GM19397 (cell line): ENCODE measurements at regions not wholly inside any gene's neighbourhood (a gene's known extent, or its start where the extent isn't known, plus 50 kb on each side); places are given as distances from the start of the nearest gene placed in this dataset.

Source experiments
- ATAC-seq: cut with Tn5 transposase; IDR thresholded peaks from one replicate; pipeline ENCODE4 v1.9.1; 2021; ENCODE audit warnings: mild to moderate bottlenecking, moderate library complexity; ENCODE audit not compliant: unreplicated experiment

DNA sequence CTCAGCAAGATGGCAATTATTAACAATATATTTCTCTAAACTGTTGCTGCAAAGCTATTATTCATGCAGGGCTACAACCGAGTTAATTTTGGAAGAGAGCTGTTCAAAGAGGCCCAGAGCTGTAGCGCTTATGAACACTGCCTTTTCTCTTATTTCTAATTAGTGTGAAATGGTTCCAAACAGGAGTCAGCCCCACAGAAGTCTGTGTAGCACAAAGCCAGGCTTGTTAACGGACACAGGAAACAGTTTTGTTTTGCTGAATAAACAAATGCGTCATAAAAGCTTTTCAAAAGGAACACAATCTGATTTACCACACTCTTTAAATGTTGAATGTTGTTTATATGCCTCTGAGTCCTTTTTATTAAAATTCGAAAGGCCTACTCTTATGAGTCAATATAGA, 396.5 kb downstream of the ANXA1 start:
- no peak for ATAC-seq

DNA sequence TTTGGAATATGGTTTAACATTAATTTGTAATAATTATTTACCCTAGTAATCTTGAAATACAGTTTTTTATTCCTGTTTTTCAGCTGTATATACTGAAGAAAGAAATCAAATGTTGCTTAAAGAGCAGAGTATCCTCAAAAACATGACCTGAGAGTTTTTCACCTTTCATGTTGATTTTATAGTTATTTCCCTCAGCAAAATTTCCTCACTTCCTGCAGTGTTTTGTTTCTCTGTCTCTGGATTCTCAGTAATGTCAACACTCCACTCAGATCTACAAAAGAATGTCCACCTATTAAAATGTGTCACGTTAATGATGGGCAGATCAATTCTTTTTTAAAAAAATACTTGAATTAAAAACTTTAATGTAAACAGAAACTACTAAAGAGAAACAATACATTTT, 398.3 kb downstream of the ANXA1 start:
- ATAC-seq = no peak

GRCh38 chr9:73553295-73553694, 401.6 kb downstream of the ANXA1 start:
- ATAC-seq = no peak

- ATAC-seq = no peak
These were observed 406.8 kb downstream of the ANXA1 start for GRCh38 chr9:73558471-73558870.

DNA sequence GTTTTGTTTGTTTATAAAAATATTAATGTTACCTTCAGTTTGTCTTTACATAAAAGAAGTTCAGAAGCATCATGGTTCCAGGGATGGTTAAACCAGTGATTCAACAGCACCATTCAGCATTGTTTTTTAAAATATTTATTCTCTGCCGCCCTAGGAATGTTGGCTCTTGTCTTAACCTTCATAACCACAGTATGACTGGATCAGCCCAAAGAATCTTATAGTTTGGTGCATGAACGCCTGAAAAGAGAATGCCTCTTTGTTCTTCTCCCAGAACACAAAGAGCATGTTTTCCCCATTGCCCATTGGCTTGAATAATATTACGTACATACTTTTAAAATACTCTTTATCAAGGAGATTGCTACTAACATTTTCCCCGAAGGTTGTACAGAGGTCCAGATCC, 413.4 kb downstream of the ANXA1 start:
- no peak for ATAC-seq

DNA sequence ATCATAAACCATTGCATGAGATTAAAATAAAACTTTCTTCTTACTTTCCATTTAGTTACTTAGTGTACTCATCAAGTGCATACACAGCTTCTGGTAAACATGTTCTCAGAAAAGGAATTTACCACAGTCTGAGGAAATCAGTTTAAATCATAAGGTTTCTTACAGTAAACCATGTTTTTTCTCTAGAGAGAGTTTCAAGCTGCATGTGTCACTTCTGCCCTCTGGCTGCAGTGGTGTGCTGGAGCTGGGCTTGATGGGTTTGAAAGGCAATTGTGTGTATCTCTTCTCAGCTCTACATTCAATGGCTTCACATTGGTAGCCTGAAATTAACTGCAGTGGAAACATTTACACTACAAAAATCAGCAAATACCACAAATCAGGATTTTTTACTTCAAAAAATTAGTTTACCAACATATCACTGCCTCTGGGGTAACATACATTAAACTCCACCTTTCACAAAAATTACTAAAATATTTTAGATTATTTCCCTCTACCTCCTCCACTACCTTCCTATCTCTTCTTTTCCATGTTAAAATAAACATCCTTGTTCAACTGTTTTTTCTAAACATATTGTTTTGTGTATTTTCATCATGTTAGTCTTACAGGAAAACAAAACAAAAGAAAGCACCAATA, 414.3 kb downstream of the ANXA1 start:
- ATAC-seq = no peak

DNA sequence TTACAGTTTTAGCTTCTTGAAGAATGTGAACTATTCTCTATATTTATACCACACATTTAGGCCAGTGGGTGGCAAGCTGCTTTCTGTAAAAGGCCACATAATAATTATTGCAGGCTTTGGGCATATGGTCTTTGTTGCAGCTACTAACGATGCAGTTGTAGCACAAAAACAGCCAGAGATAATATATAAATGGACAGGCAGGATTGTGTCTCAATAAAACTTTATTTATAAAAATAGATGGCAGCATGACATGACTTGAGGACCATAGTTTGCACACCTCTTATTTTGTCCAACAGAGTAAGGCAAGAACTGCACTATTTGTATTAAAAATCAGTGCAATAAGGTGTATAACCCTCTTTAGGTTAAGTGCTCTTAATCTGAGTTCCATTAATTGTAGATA, 415.0 kb downstream of the ANXA1 start:
- ATAC-seq = no peak

DNA sequence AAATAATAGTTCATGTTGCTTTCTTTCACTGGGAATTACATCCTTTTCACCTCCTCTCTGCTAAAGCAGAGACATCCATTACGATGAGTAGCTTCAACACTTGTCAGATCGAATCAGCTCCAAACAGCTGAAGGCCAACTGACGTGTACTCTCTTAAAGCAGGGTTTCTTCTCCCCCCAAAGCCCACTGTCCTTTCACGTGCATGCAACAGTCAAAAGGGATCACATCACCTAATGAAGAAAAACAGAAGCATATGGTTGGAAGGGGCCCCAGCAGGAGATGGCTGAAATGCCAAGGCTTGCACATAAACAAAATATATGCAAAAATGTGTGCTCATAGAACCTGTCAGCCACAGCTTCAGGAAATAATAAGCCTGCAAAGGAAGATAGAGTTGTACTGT, 421.6 kb downstream of the ANXA1 start:
- ATAC-seq = no peak

- ATAC-seq = no peak
These were observed 423.7 kb downstream of the ANXA1 start for GRCh38 chr9:73575101-73576060.

DNA sequence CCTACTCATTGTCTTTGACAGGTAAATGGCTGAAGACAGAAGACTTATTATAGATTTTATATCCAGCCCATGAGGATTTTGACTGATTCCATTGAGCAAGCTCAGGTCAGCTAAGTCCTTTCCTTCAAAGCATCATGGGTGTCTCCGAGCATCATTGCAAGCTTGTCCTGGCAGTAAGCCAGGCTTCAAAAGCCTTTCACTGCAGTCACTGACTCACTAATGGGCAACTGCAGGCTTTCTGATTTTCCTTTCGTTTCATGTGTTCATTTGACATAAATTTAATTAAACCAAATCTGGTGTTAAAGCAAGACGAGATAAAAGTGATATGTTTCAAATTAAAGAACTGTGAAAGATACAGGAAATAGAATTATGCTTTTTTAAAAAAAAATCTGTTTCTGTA, 426.2 kb downstream of the ANXA1 start:
- no peak for ATAC-seq

DNA sequence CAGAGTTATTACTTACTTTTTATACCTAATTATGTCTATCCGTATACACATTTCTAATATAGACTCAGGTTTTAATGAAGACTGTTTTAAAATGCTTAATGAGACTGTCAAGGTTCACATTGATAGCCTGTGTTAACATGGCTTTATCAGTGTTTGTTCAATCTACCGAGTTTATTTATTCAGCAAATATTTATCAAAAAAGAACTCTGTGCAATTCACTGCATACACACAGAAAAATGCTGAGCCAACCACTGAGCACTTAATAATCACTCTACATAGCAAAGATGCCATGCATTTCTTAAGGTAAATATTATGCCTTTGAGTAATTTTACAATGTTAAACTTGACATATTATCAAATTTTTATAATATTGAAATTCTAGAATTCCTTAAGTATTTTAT, 428.2 kb downstream of the ANXA1 start:
- no peak for ATAC-seq

- ATAC-seq = no peak
These were observed 431.9 kb downstream of the ANXA1 start for GRCh38 chr9:73583576-73583975.

- no peak for ATAC-seq
These were observed 443.4 kb downstream of the ANXA1 start for GRCh38 chr9:73595036-73595545.

DNA sequence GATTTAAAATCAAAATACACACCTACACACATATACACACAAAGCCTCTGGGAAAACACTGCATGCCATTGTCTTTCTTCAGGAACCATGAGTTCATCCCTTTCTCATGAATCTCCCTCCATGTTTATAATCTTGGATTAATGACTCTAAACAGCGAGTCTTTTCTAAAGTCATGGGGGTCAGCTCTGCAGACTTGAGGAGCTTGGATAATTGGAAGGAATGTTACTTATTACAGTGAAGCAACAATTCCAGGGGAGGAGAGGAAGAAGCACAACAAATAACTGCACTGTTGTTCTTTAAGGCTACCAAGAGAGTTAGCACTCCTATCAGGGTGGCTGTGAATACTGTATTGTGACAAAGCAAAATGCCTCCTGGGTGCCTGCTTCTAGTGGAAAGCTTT, 444.7 kb downstream of the ANXA1 start:
- ATAC-seq = no peak

- no peak for ATAC-seq
These were observed 445.4 kb downstream of the ANXA1 start for GRCh38 chr9:73597039-73597438.

- ATAC-seq = no peak
These were observed 446.1 kb downstream of the ANXA1 start for GRCh38 chr9:73597771-73598170.

- ATAC-seq = no peak
These were observed 457.7 kb downstream of the ANXA1 start for GRCh38 chr9:73609381-73609780.

DNA sequence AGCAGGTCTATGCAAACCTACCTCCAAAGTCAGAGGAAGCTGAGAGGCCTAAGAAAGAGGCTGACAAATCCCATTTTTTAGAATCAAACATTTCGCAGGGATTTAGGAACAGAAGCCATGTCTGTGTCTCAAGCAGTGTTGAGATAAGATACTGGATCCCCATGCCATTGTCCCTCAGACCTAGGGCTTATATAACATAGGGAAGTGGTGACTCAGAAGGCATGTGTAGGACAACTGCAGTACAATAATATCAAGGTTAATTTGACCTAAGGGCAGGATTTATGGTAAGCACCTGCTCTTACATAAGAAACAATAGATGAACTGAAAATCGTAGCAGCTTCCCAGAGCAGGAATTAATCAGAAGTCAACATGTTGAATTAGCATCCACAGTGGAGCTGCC, 459.4 kb downstream of the ANXA1 start:
- no peak for ATAC-seq

DNA sequence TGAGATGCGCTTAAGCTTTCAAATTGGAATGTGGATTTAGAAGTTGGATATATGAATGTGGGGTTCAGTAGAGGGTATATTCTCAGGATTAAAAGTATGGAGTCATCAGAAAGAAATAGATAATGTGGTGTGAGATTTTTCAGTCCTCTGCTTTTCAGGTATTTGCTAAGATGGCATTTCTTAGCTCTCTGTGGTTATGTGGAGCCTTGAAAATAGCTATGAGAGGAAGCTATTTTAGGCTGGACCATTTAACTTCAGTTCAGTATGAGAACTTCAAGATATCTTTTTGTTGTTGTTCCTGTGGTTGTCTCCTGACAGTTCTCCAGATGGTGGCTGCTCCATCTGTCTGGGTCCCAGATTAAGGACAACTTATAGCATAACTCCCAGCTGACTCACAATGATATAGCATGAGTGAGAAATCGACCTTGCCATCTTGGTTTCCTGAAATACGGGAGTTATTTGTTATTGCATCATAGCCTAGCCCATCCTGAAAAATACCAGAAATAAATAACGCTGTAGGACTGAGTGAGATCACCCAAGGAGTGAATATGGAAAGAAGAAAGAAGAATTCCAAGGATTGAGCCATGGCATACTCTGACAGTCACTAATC, 461.5 kb downstream of the ANXA1 start:
- no peak for ATAC-seq

DNA sequence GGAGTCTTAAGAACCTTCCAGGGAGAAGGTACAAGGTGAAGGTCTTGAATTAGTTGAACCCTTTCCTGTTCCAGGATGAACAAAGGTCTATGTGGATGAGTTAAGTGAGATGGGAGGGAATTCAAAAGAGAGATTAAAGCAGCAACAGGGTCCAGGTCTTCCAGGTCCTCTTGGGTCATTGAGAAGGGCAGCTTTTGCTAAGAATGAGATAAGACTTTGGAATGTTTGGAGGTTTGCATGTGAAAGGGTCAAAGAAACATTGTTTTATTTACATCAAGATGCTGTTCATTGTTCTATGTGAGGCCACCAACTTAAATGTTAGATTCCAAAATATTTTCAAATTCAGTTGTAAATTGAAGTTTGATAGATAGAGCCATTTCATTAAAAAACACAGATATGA, 463.9 kb downstream of the ANXA1 start:
- ATAC-seq = no peak

GRCh38 chr9:73617586-73617985, 465.9 kb downstream of the ANXA1 start:
- ATAC-seq = no peak

GRCh38 chr9:73640971-73641370, 489.3 kb downstream of the ANXA1 start:
- no peak for ATAC-seq
